Uterus (tissue), 2 donors: ENCODE measurements at regions not wholly inside any gene's neighbourhood (a gene's known extent, or its start where the extent isn't known, plus 50 kb on each side); places are given as distances from the start of the nearest gene placed in this dataset.

ENCODE experiments used
- POLR2A ChIP-seq, 2 donors: fragments of 450-650 bp; IDR thresholded peaks; one replicate each; pipeline ENCODE4 v1.6.1; 2016; ENCODE audit warnings: antibody characterized with exemption in 2 of 2, mild to moderate bottlenecking in 1 of 2, moderate library complexity in 1 of 2
- TF ChIP-seq, protein P1 (sequence below), 4 experiments: fragments of 200-600 bp in 2 of 4; fragments of 450-650 bp in 2 of 4; sonication (generic) in 2 of 4; IDR thresholded peaks; one replicate each; pipeline ENCODE4 v1.5.1; 2016 to 2019; ENCODE audit warnings: antibody characterized with exemption in 4 of 4, mild to moderate bottlenecking in 2 of 4, moderate library complexity in 1 of 4

DNA sequence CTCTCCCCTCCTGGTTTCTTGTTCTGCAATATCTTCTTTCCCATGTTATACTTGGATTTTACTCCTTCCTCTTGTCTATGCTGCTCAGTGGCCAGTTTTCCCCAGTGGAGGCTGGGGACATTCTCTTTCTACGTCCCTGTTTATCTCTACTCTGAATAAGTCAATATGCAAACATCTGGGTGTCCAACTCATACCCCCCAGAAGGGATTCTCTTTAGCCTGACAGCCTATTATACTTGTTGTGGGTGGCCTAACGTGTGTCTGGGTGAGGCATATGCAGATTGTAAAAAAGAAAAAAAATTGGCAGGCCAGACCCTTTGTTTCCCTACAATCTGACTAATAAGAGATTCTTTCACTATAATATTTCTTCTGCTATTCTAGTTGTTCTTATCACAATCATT is 134.2 kb upstream of the MAF start:
- no peak for TF ChIP-seq POLR2A (IDR thresholded peaks at IDR 0.05)
- TF ChIP-seq, protein P1, sequence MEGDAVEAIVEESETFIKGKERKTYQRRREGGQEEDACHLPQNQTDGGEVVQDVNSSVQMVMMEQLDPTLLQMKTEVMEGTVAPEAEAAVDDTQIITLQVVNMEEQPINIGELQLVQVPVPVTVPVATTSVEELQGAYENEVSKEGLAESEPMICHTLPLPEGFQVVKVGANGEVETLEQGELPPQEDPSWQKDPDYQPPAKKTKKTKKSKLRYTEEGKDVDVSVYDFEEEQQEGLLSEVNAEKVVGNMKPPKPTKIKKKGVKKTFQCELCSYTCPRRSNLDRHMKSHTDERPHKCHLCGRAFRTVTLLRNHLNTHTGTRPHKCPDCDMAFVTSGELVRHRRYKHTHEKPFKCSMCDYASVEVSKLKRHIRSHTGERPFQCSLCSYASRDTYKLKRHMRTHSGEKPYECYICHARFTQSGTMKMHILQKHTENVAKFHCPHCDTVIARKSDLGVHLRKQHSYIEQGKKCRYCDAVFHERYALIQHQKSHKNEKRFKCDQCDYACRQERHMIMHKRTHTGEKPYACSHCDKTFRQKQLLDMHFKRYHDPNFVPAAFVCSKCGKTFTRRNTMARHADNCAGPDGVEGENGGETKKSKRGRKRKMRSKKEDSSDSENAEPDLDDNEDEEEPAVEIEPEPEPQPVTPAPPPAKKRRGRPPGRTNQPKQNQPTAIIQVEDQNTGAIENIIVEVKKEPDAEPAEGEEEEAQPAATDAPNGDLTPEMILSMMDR (IDR thresholded peaks at IDR 0.05), result no peak
